T-helper 1 cell treated with Interleukin-12 subunit alpha and Interleukin-12 subunit beta and Interleukin-4 antibody, amounts not matched to agents 30 ng/mL and 1 ng/mL, for 36 hours (primary cell): ENCODE measurements at regions not wholly inside any gene's neighbourhood (a gene's known extent, or its start where the extent isn't known, plus 50 kb on each side); places are given as distances from the start of the nearest gene placed in this dataset.
"Not testable (repeated sequence)": the region's sequence is repeated elsewhere in the genome, so short reads cannot be mapped to it uniquely, and the experiment has no call there.

ENCODE experiments used
- intact Hi-C: fragments of 100-400 bp; cut with micrococcal nuclease; formaldehyde crosslinking; loops from one replicate; pipeline ENCODE4 v1.15.1; 2024

- intact Hi-C loops: no loop called here
Measured at GRCh38 chr1:47593013-47593568, 155.2 kb downstream of the FOXD2 start.

- intact Hi-C loops: no loop called here
Measured at GRCh38 chr1:47593598-47594285, 155.9 kb downstream of the FOXD2 start.

- intact Hi-C loops: no loop called here
Measured at GRCh38 chr1:47594627-47595026, 156.8 kb downstream of the FOXD2 start.

GRCh38 chr1:47596328-47596727 is 158.5 kb downstream of the FOXD2 start:
- intact Hi-C loops: no loop called here

- intact Hi-C loops: no loop called here
Measured at GRCh38 chr1:47598357-47598756, 160.5 kb downstream of the FOXD2 start.

GRCh38 chr1:47599777-47600176 is 161.9 kb downstream of the FOXD2 start:
- intact Hi-C loops: no loop called here

- intact Hi-C loops: not testable (repeated sequence)
Measured at GRCh38 chr1:47602491-47602890, 164.6 kb downstream of the FOXD2 start.

- intact Hi-C loops: not testable (repeated sequence)
Measured at GRCh38 chr1:47604869-47605268, 167.0 kb downstream of the FOXD2 start.

- intact Hi-C loops: no loop called here
Measured at GRCh38 chr1:47608296-47608875, 170.5 kb downstream of the FOXD2 start.

- intact Hi-C loops: no loop called here
Measured at GRCh38 chr1:47611992-47612391, 174.1 kb downstream of the FOXD2 start.

GRCh38 chr1:47612819-47613218 is 175.0 kb downstream of the FOXD2 start:
- intact Hi-C loops: no loop called here

- intact Hi-C loops: no loop called here
Measured at GRCh38 chr1:47616036-47616435, 178.2 kb downstream of the FOXD2 start.

- intact Hi-C loops: no loop called here
Measured at GRCh38 chr1:47616906-47617305, 179.1 kb downstream of the FOXD2 start.

GRCh38 chr1:47617381-47618221 is 179.8 kb downstream of the FOXD2 start:
- intact Hi-C loops: no loop called here

GRCh38 chr1:47618222-47618720 is 180.4 kb downstream of the FOXD2 start:
- intact Hi-C loops: no loop called here

GRCh38 chr1:47618830-47619229 is 181.0 kb downstream of the FOXD2 start:
- intact Hi-C loops: no loop called here

- intact Hi-C loops: no loop called here
Measured at GRCh38 chr1:47621483-47621882, 183.6 kb downstream of the FOXD2 start.

GRCh38 chr1:47621977-47622376 is 184.1 kb downstream of the FOXD2 start:
- intact Hi-C loops: no loop called here

GRCh38 chr1:47622776-47623556 is 185.1 kb downstream of the FOXD2 start:
- intact Hi-C loops: no loop called here

GRCh38 chr1:47623557-47623940 is 185.7 kb downstream of the FOXD2 start:
- intact Hi-C loops: no loop called here

- intact Hi-C loops: no loop called here
Measured at GRCh38 chr1:47624531-47624930, 186.7 kb downstream of the FOXD2 start.
